Upper lobe of left lung (tissue), 6 donors: ENCODE measurements at regions not wholly inside any gene's neighbourhood (a gene's known extent, or its start where the extent isn't known, plus 50 kb on each side); places are given as distances from the start of the nearest gene placed in this dataset.
"Not testable (repeated sequence)": the region's sequence is repeated elsewhere in the genome, so short reads cannot be mapped to it uniquely, and the experiment has no call there.

ENCODE experiments used
- ATAC-seq, 2 donors: fragments of 200-7000 bp; cut with Tn5 transposase; one replicate each; pipeline ENCODE4 v1.9.1; 2022; ENCODE audit warnings: mild to moderate bottlenecking in 2 of 2, moderate library complexity in 2 of 2; ENCODE audit not compliant: low FRiP score in 2 of 2
- DNase-seq, 2 donors: peaks; one replicate each; pipeline ENCODE4 v3.0.0-alpha.2; 2019 to 2020
- H3K27ac ChIP-seq, 4 donors: fragments of 200-600 bp; sonication (generic); one replicate each; pipeline ENCODE4 v1.5.1; 2016 to 2019
- H3K27me3 ChIP-seq, 4 donors: fragments of 200-600 bp; sonication (generic); one replicate each; pipeline ENCODE4 v1.5.1; 2017 to 2019
- H3K36me3 ChIP-seq, 4 donors: fragments of 200-600 bp; sonication (generic); one replicate each; pipeline ENCODE4 v1.5.1; 2016 to 2019
- H3K4me1 ChIP-seq, 4 donors: fragments of 200-600 bp; sonication (generic); one replicate each; pipeline ENCODE4 v1.5.1; 2018 to 2019
- H3K4me3 ChIP-seq, 4 donors: fragments of 200-600 bp; sonication (generic); one replicate each; pipeline ENCODE4 v1.5.1; 2017 to 2019; ENCODE audit warnings: mild to moderate bottlenecking in 2 of 4, moderate library complexity in 1 of 4
- H3K9me3 ChIP-seq, 4 donors: fragments of 200-600 bp; sonication (generic); one replicate each; pipeline ENCODE4 v1.5.1; 2018 to 2019
- CTCF ChIP-seq, 6 experiments: fragments of 450-650 bp in 4 of 6; fragments of 200-600 bp in 2 of 6; sonication (generic) in 2 of 6; IDR thresholded peaks; one replicate each; pipeline ENCODE4 v1.5.1; 2016 to 2019; ENCODE audit warnings: antibody characterized with exemption in 6 of 6
- EP300 ChIP-seq, 4 donors: sonication (generic); formaldehyde crosslinking; IDR thresholded peaks; one replicate each; pipeline ENCODE4 v1.5.1; 2017; ENCODE audit warnings: antibody characterized with exemption in 4 of 4, control low read depth in 2 of 4
- POLR2A ChIP-seq, 4 donors: fragments of 450-650 bp; IDR thresholded peaks; one replicate each; pipeline ENCODE4 v1.5.1; 2016 to 2017; ENCODE audit warnings: antibody characterized with exemption in 4 of 4, mild to moderate bottlenecking in 2 of 4
- POLR2AphosphoS5 ChIP-seq, 2 donors: sonication (generic); formaldehyde crosslinking; IDR thresholded peaks; one replicate each; pipeline ENCODE4 v1.5.1; 2017; ENCODE audit warnings: antibody characterized with exemption in 2 of 2
- WGBS, 2 donors: methylation state at CpG; one replicate each; pipeline ENCODE4 v1.1.5; 2017 to 2018; 5-methylcytosine and 5-hydroxymethylcytosine counted together
- donor health status: DM: no; HTN: no; CAD: no; lungs with moderate emphysema.
- donor health status: DM: no; HTN: yes; CAD: no; lungs with severe emphysema.

GRCh38 chr4:3626131-3626884, 94.1 kb upstream of the LRPAP1 start:
- not testable (repeated sequence) for H3K4me1 ChIP-seq, ATAC-seq, H3K4me3 ChIP-seq, H3K36me3 ChIP-seq, H3K9me3 ChIP-seq, H3K27me3 ChIP-seq, H3K27ac ChIP-seq
- 64 to 74% methylated on average over 14 to 24 of the region's 24 CpGs for WGBS, 2 donors
- peak in 1 of 2 donors; percentile 59 for DNase-seq

- H3K4me3 ChIP-seq, H3K27ac ChIP-seq, H3K4me1 ChIP-seq, H3K9me3 ChIP-seq, ATAC-seq, H3K27me3 ChIP-seq, H3K36me3 ChIP-seq, DNase-seq: not testable (repeated sequence)
- 64 to 66% methylated on average over 8 of the region's 8 CpGs for WGBS, 2 donors
These were observed 93.2 kb upstream of the LRPAP1 start for GRCh38 chr4:3625286-3625875.

- WGBS, 2 donors = 15 to 18% methylated on average over 11 of the region's 11 CpGs
- not testable (repeated sequence) for H3K9me3 ChIP-seq, H3K27ac ChIP-seq, ATAC-seq, H3K4me1 ChIP-seq, H3K27me3 ChIP-seq, H3K4me3 ChIP-seq, H3K36me3 ChIP-seq
- peak in 1 of 2 donors; percentile 27 for DNase-seq
These were observed 91.6 kb upstream of the LRPAP1 start for GRCh38 chr4:3623809-3624329.

- 74 to 81% methylated on average over 7 of the region's 7 CpGs for WGBS, 2 donors
- H3K9me3 ChIP-seq = no peaks in the 10 kb centered on the region
- H3K36me3 ChIP-seq = no peaks in the 10 kb centered on the region
- no peaks in the 10 kb centered on the region for H3K4me1 ChIP-seq
- H3K27me3 ChIP-seq = no peaks in the 10 kb centered on the region
- ATAC-seq (no peak), DNase-seq (peak in 1 of 2 donors; percentile 27)
- no peak overlapping the region for H3K4me3 ChIP-seq
- TF ChIP-seq CTCF (IDR thresholded peaks at IDR 0.05) (no peak), EP300 (IDR thresholded peaks at IDR 0.05) (no peak), POLR2A (IDR thresholded peaks at IDR 0.05) (no peak), POLR2AphosphoS5 (IDR thresholded peaks at IDR 0.05) (no peak)
- H3K27ac ChIP-seq = no peak overlapping the region
These were observed 90.9 kb upstream of the LRPAP1 start for GRCh38 chr4:3623106-3623505.

GRCh38 chr4:3620365-3620764, 88.1 kb upstream of the LRPAP1 start:
- not testable (repeated sequence) for H3K36me3 ChIP-seq, ATAC-seq, DNase-seq, H3K27ac ChIP-seq, H3K9me3 ChIP-seq, H3K4me1 ChIP-seq, H3K27me3 ChIP-seq
- 53 to 55% methylated on average over 6 of the region's 6 CpGs for WGBS, 2 donors
- H3K4me3 ChIP-seq = peak overlapping the region in 1 of 4 donors; percentile 16

- H3K27me3 ChIP-seq = not testable (repeated sequence)
These were observed 87.5 kb upstream of the LRPAP1 start for GRCh38 chr4:3619698-3620097.

GRCh38 chr4:3618341-3618740, 86.1 kb upstream of the LRPAP1 start:
- ATAC-seq, H3K27ac ChIP-seq, H3K36me3 ChIP-seq, H3K27me3 ChIP-seq, H3K9me3 ChIP-seq, H3K4me1 ChIP-seq, DNase-seq, H3K4me3 ChIP-seq: not testable (repeated sequence)
- 86 to 95% methylated on average over 3 of the region's 3 CpGs for WGBS, 2 donors

More at GRCh38 chr4:3619698-3620097, 87.5 kb upstream of the LRPAP1 start:
- peak in 1 of 2 donors; percentile 3 for DNase-seq
- not testable (repeated sequence) for H3K27ac ChIP-seq, H3K9me3 ChIP-seq, H3K4me1 ChIP-seq, H3K36me3 ChIP-seq, H3K4me3 ChIP-seq, ATAC-seq
- WGBS, 2 donors = 78% methylated on average over 4 of the region's 4 CpGs
